Endothelial cell (in vitro differentiated cells): ENCODE measurements at regions not wholly inside any gene's neighbourhood (a gene's known extent, or its start where the extent isn't known, plus 50 kb on each side); places are given as distances from the start of the nearest gene placed in this dataset.

Experiments used
- DNase-seq: peaks from one replicate; pipeline ENCODE4 v3.0.0; 2021; ENCODE audit warnings: low spot score
- H3K27ac Mint-ChIP-seq: one replicate; pipeline ENCODE4 v1.8.0; 2021; ENCODE audit warnings: mixed read lengths, inconsistent platforms; ENCODE audit not compliant: unreplicated experiment
- H3K27me3 Mint-ChIP-seq: one replicate; pipeline ENCODE4 v1.8.0; 2021; ENCODE audit warnings: mild to moderate bottlenecking, moderate library complexity, mixed read lengths, inconsistent platforms; ENCODE audit not compliant: unreplicated experiment
- H3K36me3 Mint-ChIP-seq: one replicate; pipeline ENCODE4 v1.8.0; 2021; ENCODE audit warnings: mild to moderate bottlenecking, low read depth, mixed read lengths, inconsistent platforms; ENCODE audit not compliant: unreplicated experiment
- H3K4me1 Mint-ChIP-seq: one replicate; pipeline ENCODE4 v1.8.0; 2021; ENCODE audit warnings: mild to moderate bottlenecking, mixed read lengths, inconsistent platforms; ENCODE audit not compliant: unreplicated experiment
- H3K4me3 Mint-ChIP-seq: one replicate; pipeline ENCODE4 v1.8.0; 2021; ENCODE audit warnings: mild to moderate bottlenecking, mixed read lengths, inconsistent platforms; ENCODE audit not compliant: unreplicated experiment
- H3K9me3 Mint-ChIP-seq: one replicate; pipeline ENCODE4 v1.8.0; 2021; ENCODE audit warnings: mixed read lengths, inconsistent platforms; ENCODE audit not compliant: unreplicated experiment
- TF ChIP-seq, protein P1 (sequence below): fragments of 200-600 bp; sonication (generic); IDR thresholded peaks from one replicate; pipeline ENCODE4 v1.5.0; 2021; ENCODE audit warnings: antibody characterized with exemption; ENCODE audit not compliant: unreplicated experiment

- TF ChIP-seq, protein P1, sequence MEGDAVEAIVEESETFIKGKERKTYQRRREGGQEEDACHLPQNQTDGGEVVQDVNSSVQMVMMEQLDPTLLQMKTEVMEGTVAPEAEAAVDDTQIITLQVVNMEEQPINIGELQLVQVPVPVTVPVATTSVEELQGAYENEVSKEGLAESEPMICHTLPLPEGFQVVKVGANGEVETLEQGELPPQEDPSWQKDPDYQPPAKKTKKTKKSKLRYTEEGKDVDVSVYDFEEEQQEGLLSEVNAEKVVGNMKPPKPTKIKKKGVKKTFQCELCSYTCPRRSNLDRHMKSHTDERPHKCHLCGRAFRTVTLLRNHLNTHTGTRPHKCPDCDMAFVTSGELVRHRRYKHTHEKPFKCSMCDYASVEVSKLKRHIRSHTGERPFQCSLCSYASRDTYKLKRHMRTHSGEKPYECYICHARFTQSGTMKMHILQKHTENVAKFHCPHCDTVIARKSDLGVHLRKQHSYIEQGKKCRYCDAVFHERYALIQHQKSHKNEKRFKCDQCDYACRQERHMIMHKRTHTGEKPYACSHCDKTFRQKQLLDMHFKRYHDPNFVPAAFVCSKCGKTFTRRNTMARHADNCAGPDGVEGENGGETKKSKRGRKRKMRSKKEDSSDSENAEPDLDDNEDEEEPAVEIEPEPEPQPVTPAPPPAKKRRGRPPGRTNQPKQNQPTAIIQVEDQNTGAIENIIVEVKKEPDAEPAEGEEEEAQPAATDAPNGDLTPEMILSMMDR: no peak
- Mint-ChIP-seq H3K9me3 (no peaks in the 10 kb centered on the region), H3K4me1 (no peaks in the 10 kb centered on the region), H3K4me3 (no peak overlapping the region), H3K27ac (no peak overlapping the region), H3K27me3 (no peaks in the 10 kb centered on the region), H3K36me3 (peaks cover 4% of the 10 kb centered on the region)
- no peak for DNase-seq
Measured at GRCh38 chr18:40866013-40866645, 1088.9 kb upstream of the PIK3C3 start.

DNA sequence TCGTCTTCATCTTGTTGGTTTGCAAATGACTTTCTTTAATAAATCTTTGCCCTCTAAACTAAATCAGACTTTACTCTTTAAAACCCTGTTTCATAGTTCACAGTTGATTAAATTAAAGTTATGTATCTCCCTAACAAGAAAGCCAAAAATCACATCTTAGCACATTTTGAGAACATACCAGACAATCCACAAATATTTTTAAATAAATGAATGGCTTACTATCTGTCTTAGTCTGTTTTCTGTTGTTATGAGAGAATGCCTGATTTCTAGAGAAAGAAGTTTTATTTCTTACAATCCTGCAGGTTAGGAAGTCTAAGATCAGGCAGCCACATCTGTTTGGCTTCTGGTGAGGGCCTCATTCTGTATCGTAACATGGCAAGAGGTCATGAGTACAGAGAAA is 1090.2 kb upstream of the PIK3C3 start:
- H3K27me3 Mint-ChIP-seq: no peaks in the 10 kb centered on the region
- H3K4me1 Mint-ChIP-seq: no peaks in the 10 kb centered on the region
- TF ChIP-seq, protein P1: no peak
- no peaks in the 10 kb centered on the region for H3K9me3 Mint-ChIP-seq
- no peak overlapping the region for H3K27ac Mint-ChIP-seq
- no peak overlapping the region for H3K4me3 Mint-ChIP-seq
- DNase-seq: no peak
- peaks cover 4% of the 10 kb centered on the region for H3K36me3 Mint-ChIP-seq

GRCh38 chr18:40863801-40864200 is 1091.2 kb upstream of the PIK3C3 start:
- peaks cover 4% of the 10 kb centered on the region for H3K36me3 Mint-ChIP-seq
- DNase-seq: no peak
- no peaks in the 10 kb centered on the region for H3K9me3 Mint-ChIP-seq
- peaks cover 3% of the 10 kb centered on the region for H3K4me1 Mint-ChIP-seq
- no peak overlapping the region for H3K4me3 Mint-ChIP-seq
- H3K27ac Mint-ChIP-seq: no peak overlapping the region
- no peaks in the 10 kb centered on the region for H3K27me3 Mint-ChIP-seq
- TF ChIP-seq, protein P1: no peak

- no peak overlapping the region for H3K4me3 Mint-ChIP-seq
- no peak for DNase-seq
- no peak overlapping the region for H3K27ac Mint-ChIP-seq
- H3K4me1 Mint-ChIP-seq: peaks cover 3% of the 10 kb centered on the region
- H3K36me3 Mint-ChIP-seq: no peaks in the 10 kb centered on the region
- TF ChIP-seq, protein P1: no peak
- no peaks in the 10 kb centered on the region for H3K9me3 Mint-ChIP-seq
- no peaks in the 10 kb centered on the region for H3K27me3 Mint-ChIP-seq
Measured at GRCh38 chr18:40860189-40860588, 1094.8 kb upstream of the PIK3C3 start.

- no peak overlapping the region for H3K4me3 Mint-ChIP-seq
- TF ChIP-seq, protein P1: no peak
- DNase-seq: no peak
- no peaks in the 10 kb centered on the region for H3K36me3 Mint-ChIP-seq
- H3K9me3 Mint-ChIP-seq: no peaks in the 10 kb centered on the region
- peaks cover 3% of the 10 kb centered on the region for H3K4me1 Mint-ChIP-seq
- H3K27me3 Mint-ChIP-seq: no peaks in the 10 kb centered on the region
- H3K27ac Mint-ChIP-seq: no peak overlapping the region
Measured at GRCh38 chr18:40855661-40856060, 1099.4 kb upstream of the PIK3C3 start.
